Skin of body (tissue), 1 donor: ENCODE measurements at regions not wholly inside any gene's neighbourhood (a gene's known extent, or its start where the extent isn't known, plus 50 kb on each side); places are given as distances from the start of the nearest gene placed in this dataset.
"Not testable (repeated sequence)": the region's sequence is repeated elsewhere in the genome, so short reads cannot be mapped to it uniquely, and the experiment has no call there.

ENCODE experiments used
- DNase-seq: peaks from one replicate; lab custom pipeline; 2025; lab: John Stamatoyannopoulos, UW

DNA sequence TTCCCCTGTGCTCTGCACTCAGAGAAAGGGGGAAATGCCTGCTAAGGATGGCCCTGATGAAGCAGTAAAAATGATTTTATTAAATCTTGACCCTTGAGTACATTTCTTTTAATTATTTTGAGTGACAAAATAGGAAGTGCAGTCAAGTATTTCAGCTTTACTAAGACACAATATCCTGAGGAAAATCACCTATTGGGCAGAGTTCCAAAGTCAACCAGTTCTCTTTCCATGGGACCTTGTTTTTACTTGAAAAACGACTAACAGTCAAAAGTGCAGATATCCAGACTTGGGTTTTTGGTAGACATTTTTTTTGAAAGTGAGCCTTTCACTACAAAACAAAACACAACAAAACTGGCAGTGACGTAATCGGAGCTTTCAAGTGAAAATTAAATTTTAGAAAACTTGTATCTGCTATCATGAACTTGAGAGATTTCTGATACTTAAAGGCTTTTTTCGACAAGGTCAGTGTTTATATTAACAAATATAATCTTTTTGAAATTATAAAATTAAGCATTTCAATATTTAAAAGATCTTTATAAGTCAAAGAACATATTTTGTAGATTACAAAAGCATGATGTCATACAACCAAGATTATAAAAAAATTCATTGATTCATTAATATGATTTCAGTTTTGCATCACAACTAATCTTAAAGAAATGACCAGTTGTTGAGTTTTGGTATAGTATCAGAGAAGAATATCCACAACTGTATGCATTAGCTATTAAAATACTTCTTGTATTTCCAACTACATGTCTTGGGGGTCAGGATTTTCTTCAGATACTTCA lies 513.8 kb upstream of the AKR1E2 start:
- DNase-seq = no peak

DNA sequence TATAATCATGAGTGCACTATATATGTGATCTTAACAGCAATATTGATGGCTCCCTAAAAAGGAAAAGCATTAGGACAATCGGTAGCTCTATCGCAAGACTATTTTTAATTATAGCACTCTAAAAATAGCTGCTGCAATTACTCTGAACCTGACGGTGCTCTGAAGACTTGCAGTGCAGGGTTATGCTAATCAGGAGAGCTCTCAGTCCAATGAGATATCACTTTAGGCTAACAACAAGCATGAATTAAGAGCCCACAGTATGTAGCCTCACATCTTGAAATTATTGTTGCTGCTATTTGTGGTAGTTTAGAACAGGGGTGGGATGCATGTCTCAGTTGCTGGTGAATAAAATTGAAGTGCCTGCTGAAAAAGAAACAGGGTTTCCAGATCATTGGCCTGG lies 515.8 kb upstream of the AKR1E2 start:
- no peak for DNase-seq

- DNase-seq = no peak
Observed at GRCh38 chr10:4307910-4308309, 518.1 kb upstream of the AKR1E2 start.

GRCh38 chr10:4306871-4307270 lies 519.1 kb upstream of the AKR1E2 start:
- DNase-seq = no peak

DNA sequence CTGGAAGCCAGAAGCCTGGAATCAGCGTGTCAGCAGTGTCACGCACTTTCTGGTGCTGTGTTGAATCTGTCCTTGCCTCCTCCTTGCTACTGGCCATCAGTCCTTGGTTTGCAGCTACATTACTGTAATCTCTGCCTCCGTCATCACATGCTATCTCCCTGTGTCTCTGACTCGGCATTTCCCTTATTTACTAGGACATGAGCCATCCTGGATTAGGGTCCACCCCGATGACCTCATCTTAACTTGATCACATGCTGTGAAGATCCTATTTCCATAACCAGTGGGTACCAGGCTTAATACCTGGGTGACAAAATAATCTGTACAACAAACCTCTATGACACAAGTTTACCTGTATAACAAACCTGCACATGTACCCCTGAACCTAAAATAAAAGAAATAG lies 518.0 kb upstream of the KLF6 start:
- DNase-seq = no peak

GRCh38 chr10:4301291-4302045 lies 516.5 kb upstream of the KLF6 start:
- DNase-seq = peak; percentile 85

DNA sequence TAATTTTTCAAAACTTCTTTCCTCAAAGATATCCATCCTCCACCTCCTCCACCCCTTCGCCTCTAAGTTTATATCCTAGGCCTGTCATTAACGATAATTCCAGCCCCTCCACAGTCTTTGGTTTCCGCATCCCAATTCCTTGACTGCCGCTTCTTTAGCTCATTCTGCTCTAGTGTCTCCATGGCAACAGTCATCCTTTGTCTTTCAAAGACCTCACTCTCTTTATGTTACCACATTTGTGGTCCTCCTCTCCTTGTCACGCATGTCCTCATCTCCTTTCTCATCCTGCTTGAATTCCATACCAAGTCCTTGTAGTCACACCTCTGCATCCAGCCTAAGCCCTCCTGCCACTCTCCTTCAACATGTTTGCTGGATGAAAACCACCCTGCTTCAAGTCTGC lies 511.2 kb upstream of the KLF6 start:
- DNase-seq = no peak

GRCh38 chr10:4294996-4295792 lies 510.2 kb upstream of the KLF6 start:
- DNase-seq = peak; percentile 52

DNA sequence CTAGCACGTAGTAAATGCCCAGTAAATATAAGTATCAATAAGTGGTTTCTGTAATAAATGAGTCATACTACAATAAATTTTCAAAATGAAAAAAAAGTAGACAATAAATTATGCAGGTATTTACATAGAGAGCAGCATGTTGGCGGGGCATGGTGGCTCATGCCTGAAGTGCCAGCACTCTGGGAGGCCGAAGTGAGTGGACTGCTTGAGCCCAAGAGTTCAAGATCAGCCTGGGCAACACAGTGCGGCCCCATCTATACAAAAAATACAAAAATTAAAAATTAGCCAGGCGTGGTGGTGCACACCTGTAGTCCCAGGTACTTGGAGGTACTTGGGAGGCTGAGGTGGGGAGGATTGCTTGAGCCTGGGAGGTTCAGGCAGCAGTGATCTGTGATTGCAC lies 509.3 kb upstream of the KLF6 start:
- DNase-seq = no peak

DNA sequence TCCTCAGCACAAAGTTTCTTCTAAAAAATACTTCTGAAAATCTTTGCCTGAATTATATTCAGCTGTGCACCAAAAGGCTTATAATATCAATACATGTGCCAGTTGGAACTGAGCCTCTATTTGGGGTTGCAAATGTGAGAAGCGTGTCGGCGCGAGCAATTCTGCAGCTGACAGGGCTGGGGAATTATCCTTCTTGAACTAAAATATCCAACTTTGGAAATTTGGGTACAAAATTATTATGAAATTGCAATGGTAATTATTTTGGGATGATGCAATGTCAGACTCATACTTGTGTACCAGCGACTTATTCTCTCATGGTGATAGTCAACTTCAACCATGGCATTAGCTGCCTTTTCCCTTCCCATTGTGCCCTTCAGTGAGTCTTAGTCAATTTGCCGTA lies 507.0 kb upstream of the KLF6 start:
- peak; percentile 86 for DNase-seq

GRCh38 chr10:4285121-4285520 lies 500.1 kb upstream of the KLF6 start:
- DNase-seq = no peak

- peak; percentile 71 for DNase-seq
Observed at GRCh38 chr10:4283846-4284610, 499.0 kb upstream of the KLF6 start.

GRCh38 chr10:4282496-4282895 lies 497.5 kb upstream of the KLF6 start:
- DNase-seq = no peak

GRCh38 chr10:4281190-4281825 lies 496.3 kb upstream of the KLF6 start:
- no peak for DNase-seq

DNA sequence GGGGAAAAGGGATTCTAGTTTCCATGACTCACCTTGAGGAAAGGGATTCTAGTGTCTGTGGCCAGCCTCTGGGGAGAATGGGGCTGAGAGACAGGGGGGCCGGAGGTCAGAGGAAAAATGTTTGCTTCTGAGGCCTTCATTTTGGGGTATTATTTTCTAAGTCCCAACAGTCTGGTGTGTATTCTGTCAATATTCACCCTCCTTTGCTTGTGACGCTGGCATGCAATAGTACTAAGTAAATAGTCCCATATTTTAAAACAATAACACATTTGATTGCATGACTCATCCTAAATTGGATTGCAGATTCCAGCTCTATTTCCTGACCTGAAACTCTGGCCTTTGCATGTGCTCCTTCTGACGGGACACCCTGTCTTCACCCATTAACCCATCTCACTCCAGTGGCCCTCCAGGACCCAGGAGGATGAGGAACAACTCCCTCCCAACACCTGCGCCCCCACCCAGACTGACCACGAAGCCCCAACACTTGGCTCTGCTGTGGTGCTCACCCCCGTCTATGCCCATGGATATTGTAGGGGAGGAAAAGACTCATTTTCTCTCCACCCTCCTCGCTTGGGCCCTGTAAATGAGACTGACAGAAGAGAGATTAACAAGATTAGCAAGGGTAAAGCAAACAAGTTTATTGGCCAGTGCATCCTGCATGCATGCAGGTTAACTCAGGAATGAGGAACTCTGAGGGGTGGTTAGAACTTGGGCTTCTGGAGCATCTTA lies 495.6 kb upstream of the KLF6 start:
- DNase-seq = peak; percentile 18

DNA sequence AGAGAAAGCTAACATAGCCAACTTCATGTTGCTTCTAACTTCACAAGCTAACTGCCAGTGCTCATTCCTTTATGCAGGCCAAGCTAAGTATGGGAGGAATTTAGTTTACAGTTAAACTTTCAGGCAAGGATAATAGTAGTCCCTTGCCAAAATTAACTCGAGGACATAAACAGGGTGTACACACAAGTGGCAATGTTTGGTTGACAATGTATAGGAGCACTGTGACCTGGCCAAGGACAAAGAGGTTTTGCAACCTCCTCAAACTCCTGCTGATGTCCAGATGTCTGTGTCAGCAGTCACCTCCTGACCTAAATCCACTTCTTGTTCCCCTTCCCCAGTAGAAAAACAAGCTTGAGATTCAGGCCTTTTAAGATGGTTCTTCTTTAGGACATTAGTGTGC lies 494.6 kb upstream of the KLF6 start:
- no peak for DNase-seq

- no peak for DNase-seq
Observed at GRCh38 chr10:4278186-4278585, 493.2 kb upstream of the KLF6 start.

DNA sequence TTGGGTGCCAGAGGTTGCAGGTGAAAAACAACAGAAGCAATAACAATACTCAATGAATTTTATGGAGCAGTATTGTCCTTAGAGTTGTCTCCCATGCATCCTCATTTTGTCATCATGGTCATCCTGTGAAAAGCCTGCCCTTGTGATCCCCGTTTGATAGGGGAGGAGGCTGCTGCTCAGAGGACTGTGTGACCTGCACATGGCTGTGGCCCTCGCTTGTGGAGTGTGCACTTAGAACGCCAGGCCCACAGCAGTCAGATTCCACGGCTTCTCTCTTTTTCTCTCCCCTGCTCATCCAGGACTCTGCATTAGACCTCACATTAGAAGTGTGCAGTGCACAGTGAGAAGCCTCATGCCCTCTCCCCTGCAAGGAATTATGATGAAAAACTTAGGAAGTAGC lies 491.1 kb upstream of the KLF6 start:
- DNase-seq = no peak

- DNase-seq = not testable (repeated sequence)
Observed at GRCh38 chr10:4274671-4275070, 489.7 kb upstream of the KLF6 start.

- no peak for DNase-seq
Observed at GRCh38 chr10:4271193-4271592, 486.2 kb upstream of the KLF6 start.
